ENCODE measurements at regions not wholly inside any gene's neighbourhood (a gene's known extent, or its start where the extent isn't known, plus 50 kb on each side); places are given as distances from the start of the nearest gene placed in this dataset.

DNA sequence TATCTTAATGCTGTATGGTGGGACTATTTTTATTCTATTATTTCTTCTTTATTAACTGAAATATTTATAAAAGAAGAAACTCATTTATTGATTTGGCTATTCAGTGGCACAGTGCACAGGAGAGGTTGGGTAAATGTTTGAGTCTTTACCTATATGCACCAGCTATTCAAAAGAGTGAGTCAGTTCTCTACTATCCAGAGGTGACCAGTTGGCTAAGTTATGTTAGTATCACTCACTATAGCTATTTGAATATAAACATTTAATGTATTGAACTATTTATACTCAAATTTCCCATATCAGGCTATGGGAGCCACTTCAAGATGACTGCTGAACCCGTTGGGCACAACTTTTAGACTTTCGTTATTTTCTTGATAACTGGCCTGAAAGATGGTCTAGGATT is 106.1 kb upstream of the VEGFC start:
- DNase-seq (ENCODE audit: low spot score), result no peak
- ATAC-seq, result no peak

- ATAC-seq, result no peak
- no peak for DNase-seq (ENCODE audit: low spot score)
These were observed 110.1 kb upstream of the VEGFC start for GRCh38 chr4:176902710-176903323.

GRCh38 chr4:176906709-176907108 is 114.0 kb upstream of the VEGFC start:
- no peak for ATAC-seq
- DNase-seq (ENCODE audit: low spot score), result no peak

DNA sequence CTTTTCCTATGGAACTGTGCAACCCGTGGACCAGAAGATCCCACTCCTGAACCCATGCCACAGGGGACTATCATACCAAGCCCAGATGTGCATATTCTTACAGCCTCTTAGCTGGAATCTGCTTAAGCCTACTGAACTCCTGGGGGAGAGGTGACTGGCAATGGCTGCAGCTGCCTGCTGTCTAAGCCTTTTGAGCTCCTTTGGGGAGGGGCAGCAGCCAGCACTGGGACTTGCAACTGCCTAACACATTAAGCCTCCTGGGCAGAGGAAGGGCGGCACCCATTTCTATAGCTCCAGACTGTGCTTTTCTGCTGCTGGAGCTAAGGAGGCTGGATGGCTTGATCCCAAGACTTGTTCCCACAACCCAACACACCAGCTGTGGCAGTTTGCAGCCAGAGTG is 117.9 kb upstream of the VEGFC start:
- no peak for DNase-seq (ENCODE audit: low spot score)
- no peak for ATAC-seq

DNA sequence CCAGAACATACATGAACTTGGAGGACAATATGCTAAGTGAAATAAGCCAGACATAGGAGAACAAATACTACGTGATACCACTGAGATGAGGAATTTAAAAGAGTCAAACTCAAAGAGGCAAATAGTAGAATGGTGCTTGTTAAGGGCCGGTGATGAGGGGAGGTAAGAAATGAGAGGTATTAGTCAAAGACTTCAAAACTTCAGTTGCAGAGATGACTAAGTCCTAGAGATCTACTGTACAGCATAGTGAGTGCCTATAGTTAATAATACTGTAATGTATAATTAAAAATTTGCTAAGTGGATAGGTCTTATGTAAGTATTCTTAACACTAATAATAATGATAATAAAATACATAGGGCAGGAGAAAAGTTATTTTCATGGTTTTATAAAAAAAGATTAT is 126.9 kb upstream of the VEGFC start:
- ATAC-seq, result no peak
- DNase-seq (ENCODE audit: low spot score), result no peak

GRCh38 chr4:176920694-176921093 is 128.0 kb upstream of the VEGFC start:
- ATAC-seq (no peak), DNase-seq (ENCODE audit: low spot score) (no peak)

DNA sequence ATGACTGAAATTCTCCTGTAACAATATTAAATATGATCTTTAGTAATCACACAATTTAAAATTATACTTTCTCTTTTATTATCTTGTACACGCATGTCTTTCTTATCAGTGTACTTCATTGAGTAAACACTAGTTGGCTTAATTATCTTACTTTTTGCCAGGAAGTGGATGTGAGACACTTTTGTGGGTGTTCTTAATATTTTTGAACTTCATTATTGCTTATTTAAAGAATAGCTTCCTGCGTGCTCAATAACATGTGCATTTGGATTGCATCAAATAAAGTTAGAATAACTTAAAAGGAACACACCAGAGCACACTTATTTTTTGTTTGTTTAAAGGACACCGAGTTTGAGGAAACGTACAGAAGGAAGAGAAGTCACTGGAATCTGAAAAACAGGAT is 128.5 kb upstream of the VEGFC start:
- DNase-seq (ENCODE audit: low spot score), result no peak
- no peak for ATAC-seq

GRCh38 chr4:176924238-176924637 is 131.5 kb upstream of the VEGFC start:
- ATAC-seq (no peak), DNase-seq (ENCODE audit: low spot score) (no peak)

DNA sequence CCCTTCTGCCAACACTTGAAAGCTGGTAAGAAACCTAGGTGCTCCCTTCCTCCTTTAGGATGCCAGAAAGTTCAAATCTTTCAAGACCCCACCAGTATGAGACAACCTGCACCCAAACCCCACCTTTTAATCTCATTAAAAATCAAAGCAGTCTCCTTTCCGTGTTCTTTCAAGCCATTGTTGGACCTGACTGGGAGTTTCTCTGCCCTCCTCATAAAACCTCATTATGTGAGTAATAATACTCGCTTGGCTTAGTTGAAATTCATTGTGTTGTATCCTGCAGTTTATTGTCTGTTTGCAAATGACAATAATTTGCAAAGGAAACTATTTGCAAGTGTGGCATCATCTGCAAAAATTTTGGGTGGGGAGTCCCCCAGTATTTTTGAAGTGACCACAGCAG is 133.2 kb upstream of the VEGFC start:
- DNase-seq (ENCODE audit: low spot score) (no peak), ATAC-seq (no peak)

GRCh38 chr4:176927117-176927516 is 134.4 kb upstream of the VEGFC start:
- DNase-seq (ENCODE audit: low spot score) (no peak), ATAC-seq (no peak)

DNA sequence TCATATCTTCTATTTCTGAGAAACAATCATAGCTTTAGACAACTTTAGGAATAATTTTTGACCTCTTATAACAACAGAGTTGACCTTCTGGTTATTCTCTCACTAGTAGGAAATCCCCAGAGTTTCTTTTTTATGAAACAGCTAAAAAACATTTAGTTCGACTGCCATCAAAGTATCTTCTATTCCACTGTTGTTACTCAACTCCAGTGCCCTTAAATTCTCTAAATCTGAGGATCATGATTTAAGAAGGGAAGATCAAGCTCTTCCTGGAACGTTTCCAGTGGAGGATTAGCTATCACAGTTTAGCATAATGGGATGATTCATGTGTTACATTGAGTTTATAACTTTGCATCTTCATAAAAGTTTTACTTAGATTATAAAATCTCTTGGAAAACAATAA is 134.9 kb upstream of the VEGFC start:
- ATAC-seq (no peak), DNase-seq (ENCODE audit: low spot score) (no peak)

DNA sequence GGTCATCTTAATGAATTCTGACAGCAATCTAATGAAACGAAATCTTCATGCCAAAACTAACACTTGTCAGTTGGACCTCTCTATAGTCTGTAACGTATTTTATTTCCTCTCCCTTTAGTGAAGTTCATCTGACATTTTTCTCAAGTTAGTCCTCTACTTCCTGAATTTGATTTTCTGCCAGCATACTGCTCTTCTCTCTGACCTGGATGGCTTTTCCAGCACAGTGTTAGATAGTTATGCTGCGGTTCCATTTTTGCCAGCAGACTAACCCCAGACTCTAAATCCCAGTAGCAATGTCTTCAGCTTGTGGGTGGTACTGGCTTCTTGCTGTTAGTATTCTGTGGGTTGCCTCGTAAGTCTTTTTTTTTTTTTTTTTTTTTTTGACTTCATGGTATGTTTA is 146.7 kb upstream of the VEGFC start:
- ATAC-seq (no peak), DNase-seq (ENCODE audit: low spot score) (no peak)

DNA sequence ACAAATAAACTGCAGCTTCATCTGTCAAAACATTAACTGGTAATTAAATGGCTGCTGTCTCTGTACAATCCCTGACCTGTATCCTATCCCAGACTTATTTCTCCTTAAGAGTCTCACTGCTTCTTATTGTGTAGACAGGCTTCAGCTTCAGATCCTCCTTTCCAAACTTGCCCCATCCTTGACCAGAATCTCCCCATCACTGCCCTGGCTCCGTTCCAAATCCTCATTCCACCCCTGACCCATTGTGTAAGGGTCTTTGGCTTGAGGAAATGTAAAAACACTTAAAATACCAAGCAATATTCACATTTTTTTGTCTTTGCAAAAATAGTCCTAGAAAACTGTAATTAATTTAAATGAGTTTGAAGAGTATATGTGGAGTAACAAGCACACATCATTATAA is 152.6 kb upstream of the VEGFC start:
- no peak for ATAC-seq
- DNase-seq (ENCODE audit: low spot score), result no peak

GRCh38 chr4:176949029-176949428 is 156.3 kb upstream of the VEGFC start:
- DNase-seq (ENCODE audit: low spot score) (no peak), ATAC-seq (no peak)

GRCh38 chr4:176953021-176953420 is 160.3 kb upstream of the VEGFC start:
- no peak for DNase-seq (ENCODE audit: low spot score)
- ATAC-seq, result no peak

- ATAC-seq, result no peak
- DNase-seq (ENCODE audit: low spot score), result no peak
These were observed 164.8 kb upstream of the VEGFC start for GRCh38 chr4:176957353-176958118.

DNA sequence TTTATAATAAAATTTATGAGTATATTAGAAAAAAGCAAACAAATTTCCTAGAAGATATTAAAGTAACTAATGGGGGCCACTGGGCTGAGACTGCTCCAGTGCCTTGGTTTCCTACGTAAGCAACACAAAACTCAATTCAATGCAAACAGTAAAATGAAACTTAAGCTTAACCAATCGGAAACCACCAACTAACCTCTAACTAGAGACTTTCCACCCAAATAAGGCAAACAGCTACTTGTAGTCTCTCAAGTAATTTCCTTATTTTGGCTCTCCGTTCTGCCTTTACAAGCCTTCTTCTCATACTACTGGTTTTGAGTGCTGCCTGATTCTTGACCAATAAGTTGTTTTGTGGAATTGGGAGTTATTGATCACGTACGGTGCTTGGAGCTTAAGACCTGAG is 167.3 kb upstream of the VEGFC start:
- ATAC-seq (no peak), DNase-seq (ENCODE audit: low spot score) (no peak)

GRCh38 chr4:176963121-176963520 is 170.4 kb upstream of the VEGFC start:
- no peak for DNase-seq (ENCODE audit: low spot score)
- ATAC-seq, result no peak

GRCh38 chr4:176964116-176964691 is 171.5 kb upstream of the VEGFC start:
- ATAC-seq, result no peak
- no peak for DNase-seq (ENCODE audit: low spot score)

- DNase-seq (ENCODE audit: low spot score) (no peak), ATAC-seq (no peak)
These were observed 174.9 kb upstream of the VEGFC start for GRCh38 chr4:176967586-176967985.

DNA sequence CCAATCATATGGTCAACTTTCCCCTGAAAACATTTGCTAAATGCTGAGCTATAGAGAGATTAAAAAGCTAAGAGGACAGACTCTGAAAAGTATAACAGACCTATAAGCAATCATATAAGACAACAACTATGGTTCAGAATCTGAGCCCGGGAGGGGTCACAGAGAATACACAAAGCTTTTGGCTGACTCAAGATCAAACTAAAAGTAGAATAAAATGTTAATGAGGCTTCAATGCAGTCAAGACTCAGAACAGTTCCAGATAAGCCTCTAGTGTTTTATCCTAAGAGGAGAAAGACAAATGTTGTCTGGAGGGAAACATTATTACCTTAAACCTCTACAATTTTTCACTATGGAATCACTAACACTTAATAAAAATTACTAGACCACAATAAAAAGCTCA is 175.4 kb upstream of the VEGFC start:
- no peak for ATAC-seq

DNA sequence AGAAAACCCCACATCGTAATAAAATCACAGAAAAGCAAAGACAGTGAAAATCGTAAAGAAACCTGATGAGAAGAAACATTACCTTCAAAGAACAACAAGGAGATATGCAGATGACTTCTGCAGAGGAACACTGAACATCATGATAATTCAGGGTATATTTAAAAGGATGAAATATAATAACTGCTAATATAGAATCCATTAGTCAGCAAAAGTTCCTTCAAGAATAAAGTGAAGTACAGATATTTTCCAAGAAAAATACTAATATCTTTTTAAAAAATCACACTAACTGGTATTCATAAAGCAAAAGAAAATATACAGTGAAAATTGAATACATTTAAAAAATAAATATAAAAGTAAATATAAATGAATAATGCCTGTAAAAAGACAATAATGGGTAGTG is 176.3 kb upstream of the VEGFC start:
- DNase-seq (ENCODE audit: low spot score), result no peak
- ATAC-seq, result no peak

More for the DNA sequence above, 175.4 kb upstream of the VEGFC start:
- no peak for DNase-seq (ENCODE audit: low spot score)

GRCh38 chr4:176970853-176971252 is 178.1 kb upstream of the VEGFC start:
- no peak for ATAC-seq
- no peak for DNase-seq (ENCODE audit: low spot score)

Data from left lobe of liver (tissue), 2 donors.